KOPT-K1 (cell line): ENCODE measurements at regions not wholly inside any gene's neighbourhood (a gene's known extent, or its start where the extent isn't known, plus 50 kb on each side); places are given as distances from the start of the nearest gene placed in this dataset.
"Not testable (repeated sequence)": the region's sequence is repeated elsewhere in the genome, so short reads cannot be mapped to it uniquely, and the experiment has no call there.

ENCODE experiments used
- H3K27ac ChIP-seq: fragments of 200-600 bp; sonication (generic); 2 replicates; pipeline ENCODE4 v1.5.1; 2016; ENCODE audit warnings: antibody characterized with exemption, mild to moderate bottlenecking, low read depth, low read length; ENCODE audit not compliant: poor library complexity, severe bottlenecking
- H3K36me3 ChIP-seq: fragments of 200-600 bp; sonication (generic); 2 replicates; pipeline ENCODE4 v1.5.1; 2017; ENCODE audit warnings: antibody characterized with exemption, mild to moderate bottlenecking, low read length, moderate library complexity; ENCODE audit not compliant: insufficient read depth
- H3K9me3 ChIP-seq: fragments of 200-600 bp; sonication (generic); 2 replicates; pipeline ENCODE4 v1.5.1; 2017; ENCODE audit warnings: antibody characterized with exemption, low read length, mild to moderate bottlenecking; ENCODE audit not compliant: insufficient read depth, poor library complexity, severe bottlenecking

DNA sequence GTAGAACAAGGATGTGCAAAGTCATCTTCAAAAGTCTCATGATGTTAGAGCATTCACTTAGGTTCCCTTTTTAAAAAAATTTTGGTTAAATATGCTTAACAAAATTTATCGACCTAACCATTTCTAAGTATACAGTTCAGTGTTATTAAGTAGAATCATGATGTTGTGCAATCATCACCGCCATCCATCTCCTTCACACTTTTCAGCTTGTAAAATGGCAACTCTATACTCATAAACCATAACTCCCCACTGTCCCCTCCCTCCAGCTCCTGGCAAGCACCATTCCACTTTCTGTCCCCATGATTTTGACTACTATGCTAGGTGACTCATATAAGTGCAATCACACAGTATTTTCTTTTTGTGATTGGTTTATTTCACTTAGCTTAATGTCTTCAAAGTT lies 895.0 kb downstream of the TBL1XR1 start:
- H3K27ac ChIP-seq = no peak overlapping the region
- H3K9me3 ChIP-seq = no peaks in the 10 kb centered on the region
- H3K36me3 ChIP-seq = no peaks in the 10 kb centered on the region

DNA sequence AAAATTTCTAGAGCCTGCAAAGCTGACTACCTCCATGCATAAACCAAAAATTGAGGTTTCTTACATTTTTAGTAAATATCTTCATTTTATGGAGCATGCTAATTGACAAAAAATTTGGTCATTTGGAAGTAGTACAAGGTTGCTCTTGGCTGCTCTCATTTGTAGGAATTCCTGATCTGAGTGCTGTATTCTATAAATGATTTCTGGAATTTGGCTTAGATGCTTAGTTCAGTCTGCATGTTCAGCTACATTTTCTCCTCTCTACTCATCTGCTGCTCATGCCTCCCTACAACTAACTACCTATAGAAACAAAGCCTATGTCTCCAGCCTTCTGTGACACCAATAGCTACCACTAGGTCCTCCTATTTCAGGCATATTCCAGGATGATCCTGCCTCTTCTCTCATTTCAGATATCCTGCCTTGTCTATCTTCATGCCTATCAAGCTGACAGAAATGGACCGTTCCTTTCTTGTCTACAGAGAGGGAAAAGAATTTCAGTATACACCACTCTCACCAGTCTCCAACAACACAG lies 901.1 kb downstream of the TBL1XR1 start:
- H3K27ac ChIP-seq = no peak overlapping the region
- no peaks in the 10 kb centered on the region for H3K9me3 ChIP-seq
- H3K36me3 ChIP-seq = no peaks in the 10 kb centered on the region

- no peaks in the 10 kb centered on the region for H3K36me3 ChIP-seq
- H3K9me3 ChIP-seq = no peaks in the 10 kb centered on the region
- no peak overlapping the region for H3K27ac ChIP-seq
Measured at GRCh38 chr3:176293276-176293675, 904.0 kb downstream of the TBL1XR1 start.

GRCh38 chr3:176286476-176287085 lies 910.7 kb downstream of the TBL1XR1 start:
- no peak overlapping the region for H3K27ac ChIP-seq
- no peaks in the 10 kb centered on the region for H3K9me3 ChIP-seq
- no peaks in the 10 kb centered on the region for H3K36me3 ChIP-seq

GRCh38 chr3:176275538-176275937 lies 921.7 kb downstream of the TBL1XR1 start:
- H3K9me3 ChIP-seq = no peaks in the 10 kb centered on the region
- no peaks in the 10 kb centered on the region for H3K36me3 ChIP-seq
- no peak overlapping the region for H3K27ac ChIP-seq

DNA sequence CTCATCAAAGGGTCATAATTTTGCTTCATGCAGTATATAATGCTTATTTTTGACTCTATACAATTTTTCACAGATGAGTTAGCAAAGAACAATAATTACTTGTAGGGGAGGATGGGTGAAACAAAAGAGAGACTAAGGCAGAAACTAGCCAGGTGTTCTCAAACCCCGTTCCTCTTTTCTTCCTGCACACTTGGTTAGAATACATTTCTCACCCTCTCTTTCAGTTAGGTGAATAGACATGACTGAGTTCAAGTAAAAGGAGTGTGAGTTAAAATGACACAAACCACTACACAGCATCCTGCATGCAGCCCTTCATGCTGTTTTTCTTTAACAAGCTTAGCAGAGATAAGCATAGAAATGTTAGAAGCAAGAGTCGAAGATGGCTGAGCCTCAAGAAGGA lies 922.2 kb downstream of the TBL1XR1 start:
- Histone ChIP-seq H3K36me3 (no peaks in the 10 kb centered on the region), H3K9me3 (no peaks in the 10 kb centered on the region), H3K27ac (no peak overlapping the region)

GRCh38 chr3:176274161-176274560 lies 923.1 kb downstream of the TBL1XR1 start:
- Histone ChIP-seq H3K36me3 (no peaks in the 10 kb centered on the region), H3K27ac (no peak overlapping the region), H3K9me3 (no peaks in the 10 kb centered on the region)

- Histone ChIP-seq H3K36me3 (no peaks in the 10 kb centered on the region), H3K27ac (no peak overlapping the region), H3K9me3 (peaks cover 3% of the 10 kb centered on the region)
Measured at GRCh38 chr3:176262071-176262470, 935.2 kb downstream of the TBL1XR1 start.

- H3K36me3 ChIP-seq = no peaks in the 10 kb centered on the region
- H3K27ac ChIP-seq = no peak overlapping the region
Measured at GRCh38 chr3:176247191-176247590, 950.1 kb downstream of the TBL1XR1 start.

GRCh38 chr3:176219970-176220369 lies 977.3 kb downstream of the TBL1XR1 start:
- Histone ChIP-seq H3K9me3 (no peaks in the 10 kb centered on the region), H3K36me3 (no peaks in the 10 kb centered on the region), H3K27ac (no peak overlapping the region)

More at GRCh38 chr3:176247191-176247590, 950.1 kb downstream of the TBL1XR1 start:
- no peaks in the 10 kb centered on the region for H3K9me3 ChIP-seq

DNA sequence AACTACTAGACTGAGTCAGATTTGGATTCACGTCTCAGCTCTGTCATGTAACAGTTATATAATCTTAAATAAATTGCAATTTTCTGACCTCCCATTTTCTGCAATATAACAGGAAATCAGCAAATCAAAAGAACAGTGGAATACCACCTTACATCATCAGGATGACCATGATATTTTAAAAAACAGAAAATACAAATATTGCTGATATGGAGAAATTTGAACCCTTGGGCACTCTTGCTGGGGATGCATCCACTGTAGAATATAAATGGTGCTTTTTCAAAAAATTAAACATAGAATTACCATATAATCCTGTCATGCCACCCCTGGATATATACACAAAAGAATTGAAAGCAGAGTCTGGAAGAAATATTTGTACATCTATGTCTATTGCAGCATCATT lies 982.5 kb downstream of the TBL1XR1 start:
- H3K9me3 ChIP-seq = no peaks in the 10 kb centered on the region
- no peak overlapping the region for H3K27ac ChIP-seq
- no peaks in the 10 kb centered on the region for H3K36me3 ChIP-seq

DNA sequence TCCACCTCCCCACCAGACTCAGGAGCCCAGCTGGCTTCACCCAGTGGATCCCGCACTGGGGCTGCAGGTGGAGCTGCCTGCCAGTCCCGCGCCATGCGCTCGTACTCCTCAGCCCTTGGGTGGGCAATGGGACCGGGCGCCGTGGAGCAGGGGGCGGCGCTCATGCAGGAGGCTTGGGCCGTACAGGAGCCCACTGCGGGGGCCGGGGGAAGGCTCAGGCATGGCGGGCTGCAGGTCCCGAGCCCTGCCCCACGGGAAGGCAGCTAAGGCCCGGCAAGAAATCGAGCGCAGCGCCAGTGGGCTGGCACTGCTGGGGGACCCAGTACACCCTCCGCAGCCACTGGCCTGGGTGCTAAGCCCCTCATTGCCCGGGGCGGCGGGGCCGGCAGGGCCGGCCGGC lies 984.0 kb downstream of the TBL1XR1 start:
- not testable (repeated sequence) for H3K9me3 ChIP-seq, H3K27ac ChIP-seq, H3K36me3 ChIP-seq

DNA sequence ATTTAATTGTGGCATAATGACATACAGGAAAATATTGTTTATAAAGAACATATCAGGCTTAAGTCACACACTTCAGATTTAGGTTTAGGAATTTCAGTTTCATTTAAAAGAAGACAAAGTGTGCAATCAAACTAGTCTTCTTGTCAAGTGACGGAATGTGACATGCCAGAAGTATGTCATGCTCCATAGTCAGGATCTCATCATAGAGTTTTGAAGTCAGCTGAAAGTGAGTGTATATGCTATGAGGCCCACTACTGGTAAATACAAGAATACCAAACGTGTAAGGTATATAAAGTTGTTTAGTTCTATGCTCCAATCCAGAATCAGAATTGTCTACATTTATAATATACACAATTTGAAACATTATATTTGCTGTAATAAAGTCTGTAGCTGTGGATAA lies 988.4 kb downstream of the TBL1XR1 start:
- H3K36me3 ChIP-seq = no peaks in the 10 kb centered on the region
- no peaks in the 10 kb centered on the region for H3K9me3 ChIP-seq
- no peak overlapping the region for H3K27ac ChIP-seq

DNA sequence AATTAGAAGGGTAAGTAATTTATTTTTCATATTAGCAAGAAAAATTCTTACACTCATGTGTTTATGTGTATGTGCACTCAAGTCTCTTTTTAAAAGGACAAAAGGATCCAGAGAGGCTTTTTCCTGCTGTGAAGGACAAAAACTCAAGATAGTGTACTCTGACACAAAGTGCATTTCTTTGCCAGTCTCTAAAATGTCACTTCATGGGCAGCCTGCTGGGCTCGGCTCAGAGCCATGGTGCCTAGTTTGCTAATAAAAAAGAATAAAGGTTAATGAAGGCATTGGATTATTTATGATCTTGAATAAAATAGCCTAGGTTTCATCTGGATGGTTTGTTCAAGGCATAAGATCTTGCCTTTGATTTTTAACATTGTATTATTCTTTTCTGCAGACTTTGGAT lies 989.0 kb downstream of the TBL1XR1 start:
- Histone ChIP-seq H3K36me3 (no peaks in the 10 kb centered on the region), H3K27ac (no peak overlapping the region), H3K9me3 (no peaks in the 10 kb centered on the region)

DNA sequence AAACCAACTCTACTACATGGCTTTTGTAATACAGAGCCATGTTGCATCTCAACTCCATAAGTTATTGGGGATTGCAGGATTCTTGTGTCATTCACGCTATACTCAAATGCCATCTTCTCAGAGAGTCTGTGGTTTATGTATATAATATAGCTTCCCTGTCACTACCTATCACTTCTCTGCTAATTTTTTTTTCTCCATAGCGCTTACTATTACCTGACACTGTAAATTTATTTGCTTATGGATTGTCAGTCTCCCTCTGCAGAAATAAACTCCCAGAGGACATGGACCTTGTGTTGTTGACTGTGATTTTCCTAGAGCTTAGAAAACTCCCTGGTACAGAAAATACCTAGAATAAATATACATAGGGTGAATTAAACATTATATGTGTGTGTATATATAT lies 990.5 kb downstream of the TBL1XR1 start:
- Histone ChIP-seq H3K9me3 (no peaks in the 10 kb centered on the region), H3K27ac (no peak overlapping the region), H3K36me3 (no peaks in the 10 kb centered on the region)

- Histone ChIP-seq H3K36me3 (no peaks in the 10 kb centered on the region), H3K9me3 (no peaks in the 10 kb centered on the region), H3K27ac (no peak overlapping the region)
Measured at GRCh38 chr3:176202652-176203051, 994.6 kb downstream of the TBL1XR1 start.
